T-helper 2 cell treated with Interferon-gamma antibody and Interleukin-4, amounts not matched to agents 100 ng/mL and 5 ng/mL, for 36 hours (primary cell): ENCODE measurements at regions not wholly inside any gene's neighbourhood (a gene's known extent, or its start where the extent isn't known, plus 50 kb on each side); places are given as distances from the start of the nearest gene placed in this dataset.
"Not testable (repeated sequence)": the region's sequence is repeated elsewhere in the genome, so short reads cannot be mapped to it uniquely, and the experiment has no call there.

Source experiments
- intact Hi-C: fragments of 100-400 bp; cut with micrococcal nuclease; formaldehyde crosslinking; loops from one replicate; pipeline ENCODE4 v1.15.1; 2023

- intact Hi-C loops, result no loop called here
Observed at GRCh38 chr9:100700689-100701318, 122.9 kb downstream of the CAVIN4 start.

GRCh38 chr9:100714372-100715099, 136.7 kb downstream of the CAVIN4 start:
- intact Hi-C loops, result loop anchor here (1.0 kb wide), 1 partner anchor 597 kb away; no protein-coding TSS in a partner anchor

- intact Hi-C loops, result no loop called here
Observed at GRCh38 chr9:100715100-100715380, 137.2 kb downstream of the CAVIN4 start.

- intact Hi-C loops, result no loop called here
Observed at GRCh38 chr9:100718717-100719116, 140.8 kb downstream of the CAVIN4 start.

GRCh38 chr9:100720922-100721321, 143.0 kb downstream of the CAVIN4 start:
- intact Hi-C loops, result no loop called here

- intact Hi-C loops, result no loop called here
Observed at GRCh38 chr9:100724886-100725285, 147.0 kb downstream of the CAVIN4 start.

GRCh38 chr9:100725371-100725770, 147.5 kb downstream of the CAVIN4 start:
- intact Hi-C loops, result no loop called here

- intact Hi-C loops, result no loop called here
Observed at GRCh38 chr9:100729336-100729895, 151.5 kb downstream of the CAVIN4 start.

GRCh38 chr9:100730086-100730485, 152.2 kb downstream of the CAVIN4 start:
- intact Hi-C loops, result no loop called here

GRCh38 chr9:100731038-100731556, 153.2 kb downstream of the CAVIN4 start:
- intact Hi-C loops, result no loop called here

- intact Hi-C loops, result no loop called here
Observed at GRCh38 chr9:100731557-100731956, 153.7 kb downstream of the CAVIN4 start.

- intact Hi-C loops, result no loop called here
Observed at GRCh38 chr9:100739208-100739607, 161.3 kb downstream of the CAVIN4 start.

- intact Hi-C loops, result no loop called here
Observed at GRCh38 chr9:100739666-100740065, 161.8 kb downstream of the CAVIN4 start.

GRCh38 chr9:100748930-100749329, 171.1 kb downstream of the CAVIN4 start:
- intact Hi-C loops, result not testable (repeated sequence)

GRCh38 chr9:100756217-100756616, 178.3 kb downstream of the CAVIN4 start:
- intact Hi-C loops, result no loop called here

- intact Hi-C loops, result no loop called here
Observed at GRCh38 chr9:100759215-100759614, 181.3 kb downstream of the CAVIN4 start.

GRCh38 chr9:100761276-100761802, 183.5 kb downstream of the CAVIN4 start:
- intact Hi-C loops, result no loop called here

- intact Hi-C loops, result no loop called here
Observed at GRCh38 chr9:100774326-100774725, 196.4 kb downstream of the CAVIN4 start.

- intact Hi-C loops, result no loop called here
Observed at GRCh38 chr9:100774962-100775361, 197.1 kb downstream of the CAVIN4 start.

- intact Hi-C loops, result no loop called here
Observed at GRCh38 chr9:100775912-100776311, 198.0 kb downstream of the CAVIN4 start.

- intact Hi-C loops, result no loop called here
Observed at GRCh38 chr9:100784755-100785154, 206.9 kb downstream of the CAVIN4 start.

GRCh38 chr9:100785946-100786345, 208.1 kb downstream of the CAVIN4 start:
- intact Hi-C loops, result no loop called here
